Neural progenitor cell (in vitro differentiated cells): ENCODE measurements at regions not wholly inside any gene's neighbourhood (a gene's known extent, or its start where the extent isn't known, plus 50 kb on each side); places are given as distances from the start of the nearest gene placed in this dataset.

Experiments
- CTCF ChIP-seq: fragments of 200-600 bp; sonication (generic); IDR thresholded peaks from 2 replicates; pipeline ENCODE4 v1.5.1; 2017; ENCODE audit warnings: antibody characterized with exemption, mild to moderate bottlenecking
- EZH2 ChIP-seq: fragments of 200-600 bp; sonication (generic); IDR thresholded peaks from 2 replicates; pipeline ENCODE4 v1.6.1; 2017; ENCODE audit warnings: antibody characterized with exemption, mild to moderate bottlenecking, moderate library complexity
- EZH2phosphoT487 ChIP-seq: fragments of 200-600 bp; sonication (generic); IDR thresholded peaks from 2 replicates; pipeline ENCODE4 v1.6.1; 2017; ENCODE audit warnings: antibody characterized with exemption

DNA sequence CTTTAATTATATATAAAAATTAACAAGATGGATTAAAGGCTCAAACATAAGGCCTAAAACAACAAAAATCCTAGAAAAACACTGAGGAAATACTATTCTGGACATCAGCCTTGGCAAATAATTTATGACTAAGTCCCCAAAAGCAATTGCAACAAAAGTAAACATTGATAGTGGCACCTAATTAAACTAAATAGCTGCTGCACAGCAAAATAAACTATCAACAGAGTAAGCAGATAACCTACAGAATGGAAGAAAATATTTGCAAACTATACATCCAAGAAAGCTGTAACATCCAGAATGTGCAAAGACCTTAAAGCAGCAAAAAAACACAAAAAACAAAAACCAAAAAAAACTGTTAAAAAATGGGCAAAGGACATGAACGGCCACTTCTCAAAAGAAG, 384.0 kb upstream of the SEMA3D start:
- TF ChIP-seq EZH2 (no peak), CTCF (no peak), EZH2phosphoT487 (no peak)
